Uterus (tissue), 3 donors: ENCODE measurements at regions not wholly inside any gene's neighbourhood (a gene's known extent, or its start where the extent isn't known, plus 50 kb on each side); places are given as distances from the start of the nearest gene placed in this dataset.
A peak's percentile ranks its signal among the peaks of the same experiment; 100 is the strongest.
"Not testable (repeated sequence)": the region's sequence is repeated elsewhere in the genome, so short reads cannot be mapped to it uniquely, and the experiment has no call there.

Experiments
- DNase-seq, 2 donors: peaks; one replicate each; pipeline ENCODE4 v3.0.0-alpha.2; 2019 to 2020
- H3K27ac ChIP-seq, 2 donors: fragments of 200-600 bp; sonication (generic); 1 replicate in 1 of 2; 2 replicates in 1 of 2; pipeline ENCODE4 v1.5.1; 2016 to 2018
- H3K27me3 ChIP-seq, 2 donors: fragments of 200-600 bp; sonication (generic); one replicate each; pipeline ENCODE4 v1.5.1; 2018 to 2019; ENCODE audit warnings: control low read depth in 1 of 2
- H3K36me3 ChIP-seq, 2 donors: fragments of 200-600 bp; sonication (generic); one replicate each; pipeline ENCODE4 v1.5.1; 2019; ENCODE audit warnings: control low read depth in 1 of 2
- H3K4me1 ChIP-seq, 2 donors: fragments of 200-600 bp; sonication (generic); one replicate each; pipeline ENCODE4 v1.5.1; 2018 to 2019; ENCODE audit warnings: control low read depth in 1 of 2
- H3K4me3 ChIP-seq, 2 donors: fragments of 200-600 bp; sonication (generic); 1 replicate in 1 of 2; 2 replicates in 1 of 2; pipeline ENCODE4 v1.5.1; 2018 to 2019; ENCODE audit warnings: mild to moderate bottlenecking in 1 of 2
- H3K9me3 ChIP-seq, 2 donors: fragments of 200-600 bp; sonication (generic); one replicate each; pipeline ENCODE4 v1.5.1; 2019; ENCODE audit warnings: control low read depth in 1 of 2
- POLR2A ChIP-seq, 2 donors: fragments of 450-650 bp; IDR thresholded peaks; one replicate each; pipeline ENCODE4 v1.6.1; 2016; ENCODE audit warnings: antibody characterized with exemption in 2 of 2, mild to moderate bottlenecking in 1 of 2, moderate library complexity in 1 of 2
- intact Hi-C: fragments of 100-400 bp; cut with DNase I; formaldehyde crosslinking; loops from one replicate; pipeline ENCODE4 v1.15.1; 2023; ENCODE audit warnings: low total_unique reads
- TF ChIP-seq, protein P1 (sequence below), 4 experiments: fragments of 200-600 bp in 2 of 4; fragments of 450-650 bp in 2 of 4; sonication (generic) in 2 of 4; IDR thresholded peaks; one replicate each; pipeline ENCODE4 v1.5.1; 2016 to 2019; ENCODE audit warnings: antibody characterized with exemption in 4 of 4, mild to moderate bottlenecking in 2 of 4, moderate library complexity in 1 of 4
- donor health status: DM: yes; HTN: yes; CAD: no.

GRCh38 chr17:11151818-11152425, 89.1 kb upstream of the SHISA6 start:
- Histone ChIP-seq H3K27ac (no peak overlapping the region), H3K36me3 (no peaks in the 10 kb centered on the region), H3K4me3 (no peak overlapping the region), H3K9me3 (no peaks in the 10 kb centered on the region), H3K4me1 (no peaks in the 10 kb centered on the region), H3K27me3 (no peaks in the 10 kb centered on the region)
- intact Hi-C loops = no loop called here
- no peak for TF ChIP-seq POLR2A (IDR thresholded peaks at IDR 0.05)
- TF ChIP-seq, protein P1, sequence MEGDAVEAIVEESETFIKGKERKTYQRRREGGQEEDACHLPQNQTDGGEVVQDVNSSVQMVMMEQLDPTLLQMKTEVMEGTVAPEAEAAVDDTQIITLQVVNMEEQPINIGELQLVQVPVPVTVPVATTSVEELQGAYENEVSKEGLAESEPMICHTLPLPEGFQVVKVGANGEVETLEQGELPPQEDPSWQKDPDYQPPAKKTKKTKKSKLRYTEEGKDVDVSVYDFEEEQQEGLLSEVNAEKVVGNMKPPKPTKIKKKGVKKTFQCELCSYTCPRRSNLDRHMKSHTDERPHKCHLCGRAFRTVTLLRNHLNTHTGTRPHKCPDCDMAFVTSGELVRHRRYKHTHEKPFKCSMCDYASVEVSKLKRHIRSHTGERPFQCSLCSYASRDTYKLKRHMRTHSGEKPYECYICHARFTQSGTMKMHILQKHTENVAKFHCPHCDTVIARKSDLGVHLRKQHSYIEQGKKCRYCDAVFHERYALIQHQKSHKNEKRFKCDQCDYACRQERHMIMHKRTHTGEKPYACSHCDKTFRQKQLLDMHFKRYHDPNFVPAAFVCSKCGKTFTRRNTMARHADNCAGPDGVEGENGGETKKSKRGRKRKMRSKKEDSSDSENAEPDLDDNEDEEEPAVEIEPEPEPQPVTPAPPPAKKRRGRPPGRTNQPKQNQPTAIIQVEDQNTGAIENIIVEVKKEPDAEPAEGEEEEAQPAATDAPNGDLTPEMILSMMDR (IDR thresholded peaks at IDR 0.05) = no peak
- no peak for DNase-seq

- H3K4me1 ChIP-seq, H3K4me3 ChIP-seq, H3K9me3 ChIP-seq, H3K27me3 ChIP-seq, DNase-seq, intact Hi-C loops, H3K27ac ChIP-seq, H3K36me3 ChIP-seq: not testable (repeated sequence)
Measured at GRCh38 chr17:11150906-11151511, 90.0 kb upstream of the SHISA6 start.

- no peak for TF ChIP-seq POLR2A (IDR thresholded peaks at IDR 0.05)
- TF ChIP-seq, protein P1 (IDR thresholded peaks at IDR 0.05) = peak; percentile 32 to 58 (median 54)
- no peak for DNase-seq
- H3K4me3 ChIP-seq = no peak overlapping the region
- no peaks in the 10 kb centered on the region for H3K36me3 ChIP-seq
- H3K4me1 ChIP-seq = no peaks in the 10 kb centered on the region
- no peaks in the 10 kb centered on the region for H3K27me3 ChIP-seq
- H3K9me3 ChIP-seq = no peaks in the 10 kb centered on the region
- H3K27ac ChIP-seq = no peak overlapping the region
- intact Hi-C loops = no loop called here
Measured at GRCh38 chr17:11144358-11145233, 96.4 kb upstream of the SHISA6 start.

- H3K4me1 ChIP-seq = no peaks in the 10 kb centered on the region
- H3K27ac ChIP-seq = no peak overlapping the region
- TF ChIP-seq, protein P1 (IDR thresholded peaks at IDR 0.05) = no peak
- TF ChIP-seq POLR2A (IDR thresholded peaks at IDR 0.05) = no peak
- no peaks in the 10 kb centered on the region for H3K27me3 ChIP-seq
- no peaks in the 10 kb centered on the region for H3K9me3 ChIP-seq
- no peak overlapping the region for H3K4me3 ChIP-seq
- no peaks in the 10 kb centered on the region for H3K36me3 ChIP-seq
- no peak for DNase-seq
- intact Hi-C loops = no loop called here
Measured at GRCh38 chr17:11142231-11142630, 98.8 kb upstream of the SHISA6 start.

DNA sequence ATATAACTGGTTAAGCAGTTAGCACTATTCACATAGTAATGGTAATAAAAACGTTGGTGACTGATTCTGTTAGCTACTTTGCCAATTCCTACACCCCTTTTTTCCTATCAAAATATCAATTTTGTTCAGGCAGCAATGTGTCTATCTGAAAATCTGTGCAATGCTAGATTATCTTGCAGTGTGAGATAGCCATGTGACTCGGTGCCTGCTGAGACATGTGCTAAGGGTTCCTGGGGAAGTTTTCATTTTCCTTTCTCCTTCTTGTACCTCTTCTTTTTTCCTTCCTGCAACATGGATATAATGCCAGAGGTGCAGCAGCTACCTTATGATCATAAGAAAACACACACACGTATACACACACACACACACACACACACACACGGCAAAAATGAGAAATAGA, 100.5 kb upstream of the SHISA6 start:
- no peak overlapping the region for H3K4me3 ChIP-seq
- H3K4me1 ChIP-seq = no peaks in the 10 kb centered on the region
- DNase-seq = no peak
- intact Hi-C loops = no loop called here
- no peak overlapping the region for H3K27ac ChIP-seq
- no peaks in the 10 kb centered on the region for H3K9me3 ChIP-seq
- TF ChIP-seq, protein P1 (IDR thresholded peaks at IDR 0.05) = no peak
- TF ChIP-seq POLR2A (IDR thresholded peaks at IDR 0.05) = no peak
- no peaks in the 10 kb centered on the region for H3K36me3 ChIP-seq
- H3K27me3 ChIP-seq = no peaks in the 10 kb centered on the region
